Astrocyte (in vitro differentiated cells and primary cell): ENCODE measurements at regions not wholly inside any gene's neighbourhood (a gene's known extent, or its start where the extent isn't known, plus 50 kb on each side); places are given as distances from the start of the nearest gene placed in this dataset.

Experiments
- DNase-seq: peaks from one replicate; pipeline ENCODE4 v3.0.0-alpha.2; 2010; ENCODE audit warnings: low read depth
- FAIRE-seq: peaks from 2 replicates; lab custom pipeline; 2011; peaks lifted over from hg19 to GRCh38; lab: Jason Lieb, UNC
- H2AFZ ChIP-seq: 2 replicates; pipeline ENCODE4 v1.6.0; 2012; ENCODE audit warnings: low read depth, low read length, inconsistent platforms
- H3K27ac ChIP-seq: 2 replicates; pipeline ENCODE4 v1.5.1; 2011; ENCODE audit warnings: low read depth, low read length, inconsistent platforms
- H3K27me3 ChIP-seq: 2 replicates; pipeline ENCODE4 v1.6.0; 2011; ENCODE audit warnings: low read length, inconsistent platforms; ENCODE audit not compliant: insufficient read depth
- H3K36me3 ChIP-seq: 2 replicates; pipeline ENCODE4 v1.5.1; 2011; ENCODE audit warnings: low read length, inconsistent platforms; ENCODE audit not compliant: insufficient read depth
- H3K4me1 ChIP-seq: 2 replicates; pipeline ENCODE4 v1.5.1; 2011; ENCODE audit warnings: low read length, inconsistent platforms; ENCODE audit not compliant: insufficient read depth
- H3K4me2 ChIP-seq: 2 replicates; pipeline ENCODE4 v1.6.0; 2012; ENCODE audit warnings: low read length, inconsistent platforms
- H3K4me3 ChIP-seq: 2 replicates; pipeline ENCODE4 v1.5.1; 2011; ENCODE audit warnings: low read depth, mild to moderate bottlenecking, low read length, inconsistent platforms; ENCODE audit not compliant: insufficient read depth
- H3K79me2 ChIP-seq: 2 replicates; pipeline ENCODE4 v1.6.0; 2012; ENCODE audit warnings: mild to moderate bottlenecking, low read length, inconsistent platforms; ENCODE audit not compliant: insufficient read depth
- H3K9ac ChIP-seq: 2 replicates; pipeline ENCODE4 v1.6.0; 2012; ENCODE audit warnings: mild to moderate bottlenecking, low read length, inconsistent platforms
- H3K9me3 ChIP-seq: 2 replicates; pipeline ENCODE4 v1.5.1; 2012; ENCODE audit warnings: low read depth, mild to moderate bottlenecking, low read length, inconsistent platforms; ENCODE audit not compliant: insufficient read depth
- H4K20me1 ChIP-seq: 2 replicates; pipeline ENCODE4 v1.6.0; 2012; ENCODE audit warnings: low read length, inconsistent platforms; ENCODE audit not compliant: insufficient read depth
- H3K27ac Mint-ChIP-seq: one replicate; pipeline ENCODE4 v1.8.0; 2021; ENCODE audit warnings: mild to moderate bottlenecking, mixed read lengths; ENCODE audit not compliant: unreplicated experiment
- H3K27me3 Mint-ChIP-seq: one replicate; pipeline ENCODE4 v1.8.0; 2021; ENCODE audit warnings: low read depth, mixed read lengths; ENCODE audit not compliant: unreplicated experiment
- H3K36me3 Mint-ChIP-seq: one replicate; pipeline ENCODE4 v1.8.0; 2021; ENCODE audit warnings: low read depth, mixed read lengths; ENCODE audit not compliant: unreplicated experiment
- H3K4me1 Mint-ChIP-seq: one replicate; pipeline ENCODE4 v1.8.0; 2021; ENCODE audit warnings: low read depth, mixed read lengths; ENCODE audit not compliant: unreplicated experiment
- H3K4me3 Mint-ChIP-seq: one replicate; pipeline ENCODE4 v1.8.0; 2021; ENCODE audit warnings: mild to moderate bottlenecking, moderate library complexity, mixed read lengths; ENCODE audit not compliant: unreplicated experiment
- H3K9me3 Mint-ChIP-seq: one replicate; pipeline ENCODE4 v1.8.0; 2021; ENCODE audit warnings: mild to moderate bottlenecking, mixed read lengths; ENCODE audit not compliant: unreplicated experiment
- EZH2 ChIP-seq: IDR thresholded peaks from 2 replicates; pipeline ENCODE4 v1.6.1; 2012; ENCODE audit warnings: mild to moderate bottlenecking, low read length, inconsistent platforms; ENCODE audit not compliant: insufficient read depth
- TF ChIP-seq, protein P1 (sequence below): IDR thresholded peaks from 2 replicates; pipeline ENCODE4 v1.5.1; 2011; ENCODE audit warnings: low read depth, mild to moderate bottlenecking, inconsistent platforms, low read length, moderate library complexity; ENCODE audit not compliant: insufficient read depth

DNA sequence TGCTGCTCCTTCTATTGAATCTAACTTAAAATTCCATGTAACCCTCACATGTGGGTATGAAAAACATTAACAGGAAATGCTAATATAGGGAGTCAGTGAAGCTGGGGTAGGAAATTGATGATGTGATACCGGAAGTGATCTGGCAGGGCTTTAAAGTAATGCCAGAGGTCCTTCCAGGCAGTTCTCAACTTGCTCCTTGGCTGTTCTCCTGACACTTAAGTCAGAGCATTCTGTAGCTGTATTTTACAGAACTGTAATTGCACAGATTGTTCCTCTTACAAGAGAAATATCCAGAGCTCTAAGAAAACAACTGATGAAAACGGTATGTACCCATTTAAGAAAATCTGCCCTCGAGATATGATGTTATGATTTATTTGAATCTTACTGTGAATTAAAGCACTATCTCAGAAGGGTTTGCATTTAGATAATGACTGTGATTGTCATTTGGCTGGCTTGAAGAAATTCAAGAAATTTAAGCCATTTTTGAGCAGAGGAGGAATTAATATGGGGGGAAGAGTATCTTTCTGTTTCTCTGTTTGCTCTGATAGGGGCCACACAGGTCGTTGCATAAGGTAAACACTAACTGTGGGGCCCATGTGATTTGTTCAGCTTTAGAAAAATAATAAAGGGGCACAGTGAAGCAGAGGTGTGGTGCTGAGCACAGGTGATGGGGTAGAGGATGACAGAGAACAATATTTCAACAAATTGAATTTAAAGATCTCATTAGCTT lies 88.4 kb downstream of the BBS10 start:
- H4K20me1 ChIP-seq = no peaks in the 10 kb centered on the region
- H2AFZ ChIP-seq = peak overlapping the region; percentile 7
- Mint-ChIP-seq H3K9me3 (peaks cover 6% of the 10 kb centered on the region), H3K27me3 (no peaks in the 10 kb centered on the region), H3K27ac (peak overlapping the region; percentile 87), H3K36me3 (peaks cover 4% of the 10 kb centered on the region), H3K4me1 (peaks cover 21% of the 10 kb centered on the region), H3K4me3 (peak overlapping the region; percentile 73)
- peak overlapping the region; percentile 56 for H3K4me3 ChIP-seq
- H3K27ac ChIP-seq = peak overlapping the region; percentile 77
- DNase-seq (peak; percentile 88), FAIRE-seq (peak; percentile 92)
- peaks cover 37% of the 10 kb centered on the region for H3K79me2 ChIP-seq
- H3K9me3 ChIP-seq = no peaks in the 10 kb centered on the region
- H3K36me3 ChIP-seq = no peaks in the 10 kb centered on the region
- no peak for TF ChIP-seq EZH2
- TF ChIP-seq, protein P1, sequence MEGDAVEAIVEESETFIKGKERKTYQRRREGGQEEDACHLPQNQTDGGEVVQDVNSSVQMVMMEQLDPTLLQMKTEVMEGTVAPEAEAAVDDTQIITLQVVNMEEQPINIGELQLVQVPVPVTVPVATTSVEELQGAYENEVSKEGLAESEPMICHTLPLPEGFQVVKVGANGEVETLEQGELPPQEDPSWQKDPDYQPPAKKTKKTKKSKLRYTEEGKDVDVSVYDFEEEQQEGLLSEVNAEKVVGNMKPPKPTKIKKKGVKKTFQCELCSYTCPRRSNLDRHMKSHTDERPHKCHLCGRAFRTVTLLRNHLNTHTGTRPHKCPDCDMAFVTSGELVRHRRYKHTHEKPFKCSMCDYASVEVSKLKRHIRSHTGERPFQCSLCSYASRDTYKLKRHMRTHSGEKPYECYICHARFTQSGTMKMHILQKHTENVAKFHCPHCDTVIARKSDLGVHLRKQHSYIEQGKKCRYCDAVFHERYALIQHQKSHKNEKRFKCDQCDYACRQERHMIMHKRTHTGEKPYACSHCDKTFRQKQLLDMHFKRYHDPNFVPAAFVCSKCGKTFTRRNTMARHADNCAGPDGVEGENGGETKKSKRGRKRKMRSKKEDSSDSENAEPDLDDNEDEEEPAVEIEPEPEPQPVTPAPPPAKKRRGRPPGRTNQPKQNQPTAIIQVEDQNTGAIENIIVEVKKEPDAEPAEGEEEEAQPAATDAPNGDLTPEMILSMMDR = no peak
- H3K27me3 ChIP-seq = no peaks in the 10 kb centered on the region
- H3K4me1 ChIP-seq = peaks cover 21% of the 10 kb centered on the region
- peak overlapping the region; percentile 71 for H3K9ac ChIP-seq
- peak overlapping the region; percentile 82 for H3K4me2 ChIP-seq

DNA sequence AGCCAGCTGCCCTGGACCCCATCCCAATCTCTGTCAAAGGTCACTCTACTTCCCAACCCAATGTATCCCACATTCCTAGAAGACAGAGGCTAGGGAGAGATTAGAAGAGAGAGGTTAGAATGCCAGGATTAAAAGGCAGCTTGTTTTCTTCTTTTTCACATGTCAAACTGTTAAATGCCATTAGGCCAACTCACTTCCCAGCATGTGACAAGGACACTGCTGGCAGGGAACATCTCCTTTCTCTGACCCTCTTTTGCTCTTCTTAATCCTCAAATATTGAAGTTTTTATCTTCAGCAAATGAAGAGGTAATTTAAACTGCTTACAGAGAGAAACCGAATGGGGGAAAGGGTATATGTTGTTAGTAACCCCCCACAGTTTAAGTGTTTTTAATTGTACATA lies 89.1 kb downstream of the BBS10 start:
- Histone ChIP-seq H3K4me3 (no peak overlapping the region), H3K27me3 (no peaks in the 10 kb centered on the region), H3K4me2 (peak overlapping the region; percentile 82), H4K20me1 (no peaks in the 10 kb centered on the region), H2AFZ (peak overlapping the region; percentile 44), H3K27ac (peak overlapping the region; percentile 77), H3K36me3 (no peaks in the 10 kb centered on the region), H3K9ac (peak overlapping the region; percentile 47), H3K4me1 (peaks cover 18% of the 10 kb centered on the region), H3K9me3 (no peaks in the 10 kb centered on the region), H3K79me2 (peaks cover 29% of the 10 kb centered on the region)
- Mint-ChIP-seq H3K4me3 (no peak overlapping the region), H3K36me3 (peaks cover 4% of the 10 kb centered on the region), H3K9me3 (peaks cover 6% of the 10 kb centered on the region), H3K27ac (peak overlapping the region; percentile 87), H3K27me3 (no peaks in the 10 kb centered on the region), H3K4me1 (peaks cover 21% of the 10 kb centered on the region)
- DNase-seq = no peak
- no peak for FAIRE-seq
- TF ChIP-seq, protein P1 = no peak
- no peak for TF ChIP-seq EZH2

DNA sequence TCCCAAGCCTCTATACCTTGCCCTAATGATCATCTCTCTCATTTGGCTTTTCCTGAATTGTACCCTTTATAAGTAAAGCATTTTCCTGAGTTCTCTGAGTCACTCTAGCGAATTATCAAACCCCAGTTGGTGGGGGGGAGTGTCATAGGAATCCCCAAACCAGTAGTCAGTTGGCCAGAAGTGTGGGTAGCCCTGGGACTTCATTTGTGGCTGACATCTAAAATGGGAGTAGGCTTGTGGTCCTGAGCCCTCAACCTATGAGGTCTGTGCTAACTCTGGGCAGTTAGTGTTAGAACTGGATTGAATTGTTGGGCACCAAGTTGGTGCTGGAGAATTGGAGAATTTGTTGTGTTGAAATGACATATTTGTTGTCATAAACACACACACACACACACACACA lies 91.3 kb downstream of the BBS10 start:
- Histone ChIP-seq H3K9ac (no peak overlapping the region), H4K20me1 (no peaks in the 10 kb centered on the region), H3K27me3 (no peaks in the 10 kb centered on the region), H3K4me3 (no peak overlapping the region), H3K27ac (no peak overlapping the region), H3K36me3 (no peaks in the 10 kb centered on the region), H3K79me2 (peaks cover 16% of the 10 kb centered on the region), H3K4me2 (no peak overlapping the region), H3K9me3 (no peaks in the 10 kb centered on the region), H2AFZ (no peak overlapping the region), H3K4me1 (peaks cover 18% of the 10 kb centered on the region)
- peaks cover 4% of the 10 kb centered on the region for H3K36me3 Mint-ChIP-seq
- no peaks in the 10 kb centered on the region for H3K27me3 Mint-ChIP-seq
- FAIRE-seq = no peak
- H3K4me1 Mint-ChIP-seq = peaks cover 18% of the 10 kb centered on the region
- peaks cover 5% of the 10 kb centered on the region for H3K9me3 Mint-ChIP-seq
- TF ChIP-seq, protein P1 = no peak
- TF ChIP-seq EZH2 = no peak
- H3K27ac Mint-ChIP-seq = no peak overlapping the region
- no peak for DNase-seq
- no peak overlapping the region for H3K4me3 Mint-ChIP-seq
